GM03348 (cell line): ENCODE measurements at regions not wholly inside any gene's neighbourhood (a gene's known extent, or its start where the extent isn't known, plus 50 kb on each side); places are given as distances from the start of the nearest gene placed in this dataset.

ENCODE experiments used
- DNase-seq: peaks from one replicate; pipeline ENCODE4 v3.0.0; 2012; ENCODE audit warnings: low spot score

- DNase-seq: no peak
Measured at GRCh38 chr13:63093907-63094469, 1678.3 kb upstream of the PCDH20 start.

- no peak for DNase-seq
Measured at GRCh38 chr13:63092456-63092855, 1676.8 kb upstream of the PCDH20 start.

- no peak for DNase-seq
Measured at GRCh38 chr13:63090524-63090923, 1674.9 kb upstream of the PCDH20 start.

- no peak for DNase-seq
Measured at GRCh38 chr13:63088226-63088625, 1672.6 kb upstream of the PCDH20 start.

GRCh38 chr13:63086286-63086685, 1670.6 kb upstream of the PCDH20 start:
- no peak for DNase-seq

- DNase-seq: no peak
Measured at GRCh38 chr13:63085851-63086250, 1670.2 kb upstream of the PCDH20 start.

GRCh38 chr13:63081400-63082014, 1665.9 kb upstream of the PCDH20 start:
- no peak for DNase-seq

GRCh38 chr13:63075126-63075525, 1659.5 kb upstream of the PCDH20 start:
- no peak for DNase-seq

GRCh38 chr13:63050287-63050686, 1634.6 kb upstream of the PCDH20 start:
- no peak for DNase-seq

GRCh38 chr13:63048653-63049052, 1633.0 kb upstream of the PCDH20 start:
- DNase-seq: no peak

- no peak for DNase-seq
Measured at GRCh38 chr13:63044589-63045313, 1629.1 kb upstream of the PCDH20 start.

GRCh38 chr13:63042686-63043085, 1627.0 kb upstream of the PCDH20 start:
- no peak for DNase-seq

GRCh38 chr13:63041640-63042414, 1626.2 kb upstream of the PCDH20 start:
- DNase-seq: no peak

- no peak for DNase-seq
Measured at GRCh38 chr13:63026285-63026797, 1610.7 kb upstream of the PCDH20 start.

GRCh38 chr13:63025741-63026140, 1610.1 kb upstream of the PCDH20 start:
- no peak for DNase-seq

- DNase-seq: no peak
Measured at GRCh38 chr13:63024458-63024857, 1608.8 kb upstream of the PCDH20 start.

- DNase-seq: no peak
Measured at GRCh38 chr13:63011996-63012395, 1596.3 kb upstream of the PCDH20 start.

- no peak for DNase-seq
Measured at GRCh38 chr13:63010072-63010658, 1594.5 kb upstream of the PCDH20 start.

GRCh38 chr13:63005625-63006024, 1590.0 kb upstream of the PCDH20 start:
- no peak for DNase-seq

GRCh38 chr13:62997696-62998095, 1582.0 kb upstream of the PCDH20 start:
- no peak for DNase-seq

GRCh38 chr13:62997038-62997599, 1581.5 kb upstream of the PCDH20 start:
- DNase-seq: no peak

GRCh38 chr13:62973804-62974203, 1558.2 kb upstream of the PCDH20 start:
- DNase-seq: no peak
